Jurkat, Clone E6-1 (cell line): ENCODE measurements at regions not wholly inside any gene's neighbourhood (a gene's known extent, or its start where the extent isn't known, plus 50 kb on each side); places are given as distances from the start of the nearest gene placed in this dataset.

ENCODE experiments used
- DNase-seq: peaks from one replicate; pipeline ENCODE4 v3.0.0-alpha.2; 2011; ENCODE audit warnings: low read depth, low spot score
- H3K4me3 ChIP-seq: 2 replicates; pipeline ENCODE4 v1.5.1; 2011; ENCODE audit warnings: mild to moderate bottlenecking, low read length, control low read depth, moderate library complexity

- DNase-seq: no peak
- no peak overlapping the region for H3K4me3 ChIP-seq
Observed at GRCh38 chr5:156258934-156259333, 68.0 kb upstream of the SGCD start.

GRCh38 chr5:156259618-156260017 is 67.3 kb upstream of the SGCD start:
- DNase-seq: no peak
- H3K4me3 ChIP-seq: no peak overlapping the region

DNA sequence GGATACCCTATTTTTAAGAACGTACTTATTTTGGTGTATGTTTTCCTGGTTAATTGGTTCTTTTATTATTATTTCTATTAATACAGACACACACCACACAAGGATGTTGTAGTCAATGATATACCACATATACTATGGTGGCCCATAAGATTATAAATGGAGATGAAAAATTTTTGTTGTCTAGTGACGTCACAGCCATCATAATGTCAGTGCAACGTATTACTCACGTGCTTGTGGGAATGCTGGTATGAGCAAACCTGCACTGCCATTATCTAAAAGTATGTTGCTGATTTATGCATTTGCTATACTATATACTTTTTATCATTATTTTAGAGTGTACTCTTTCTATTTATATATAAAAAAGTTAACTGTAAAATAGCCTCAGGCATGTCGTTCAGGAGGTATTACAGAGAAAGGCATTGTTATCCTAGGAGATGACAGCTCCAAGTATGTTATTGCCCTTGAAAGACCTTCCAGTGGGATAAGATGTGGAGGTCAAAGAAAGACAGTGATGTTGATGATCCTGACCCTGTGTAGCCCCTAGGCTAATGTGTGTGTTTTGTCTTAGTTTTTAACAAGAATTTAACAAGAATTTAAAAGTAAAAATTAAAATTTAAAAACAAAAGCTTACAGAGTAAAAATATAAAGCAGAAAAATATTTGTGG is 65.6 kb upstream of the SGCD start:
- H3K4me3 ChIP-seq: no peak overlapping the region
- DNase-seq: no peak

DNA sequence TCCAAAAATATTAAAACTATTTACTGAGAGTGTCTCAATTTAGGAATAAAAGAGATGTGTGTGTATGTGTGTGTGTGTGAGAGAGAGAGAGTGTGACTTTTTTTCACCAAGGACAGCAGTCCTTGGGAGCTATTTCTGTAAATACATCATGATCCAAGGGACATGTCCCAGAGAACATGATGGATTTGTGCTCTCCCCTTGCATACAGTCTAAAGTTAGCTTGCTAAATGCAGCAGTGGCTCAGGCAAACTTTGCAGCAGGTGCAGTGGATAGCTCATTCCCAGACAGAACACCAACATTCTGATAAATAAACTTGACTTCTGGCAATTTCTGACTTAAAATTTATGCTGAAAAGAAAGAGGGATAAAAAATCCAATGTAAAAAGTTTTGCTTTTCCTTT is 55.4 kb upstream of the SGCD start:
- no peak for DNase-seq
- H3K4me3 ChIP-seq: no peak overlapping the region

DNA sequence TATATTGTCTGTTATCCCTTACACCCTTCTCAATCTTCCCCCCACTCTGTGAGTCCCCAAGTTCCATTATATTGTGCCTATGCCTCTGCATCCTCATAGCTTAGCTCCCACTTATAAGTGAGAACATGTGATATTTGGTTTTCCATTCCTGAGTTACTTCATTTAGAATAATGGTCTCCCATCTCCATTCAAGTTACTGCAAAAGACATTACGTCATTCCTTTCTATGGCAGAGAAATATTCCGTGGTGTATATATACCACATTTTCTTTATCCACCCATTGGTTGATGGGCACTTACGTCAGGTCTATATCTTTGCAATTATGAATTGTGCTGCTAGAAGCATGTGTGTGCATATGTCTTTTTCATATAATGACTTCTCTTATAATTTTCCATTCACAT is 54.8 kb upstream of the SGCD start:
- no peak for DNase-seq
- no peak overlapping the region for H3K4me3 ChIP-seq

DNA sequence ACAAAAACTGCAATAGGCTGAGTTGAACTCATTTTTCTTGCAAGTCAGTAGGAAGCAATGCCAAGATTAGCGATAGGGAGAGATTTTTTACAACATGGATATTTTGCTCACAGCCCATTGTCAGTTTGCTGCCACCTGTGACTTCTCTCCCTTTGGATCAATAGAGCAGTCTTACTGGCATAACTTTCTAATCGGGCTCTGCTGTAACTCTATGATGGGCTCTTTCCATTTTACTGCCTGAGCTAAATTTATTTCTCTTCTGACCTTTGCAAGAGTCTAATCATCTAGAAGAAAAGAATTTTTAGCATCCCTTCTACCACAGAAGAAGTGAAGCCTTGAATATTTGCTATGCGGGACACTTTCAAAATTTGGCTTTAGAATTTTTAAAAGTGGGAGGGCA is 53.6 kb upstream of the SGCD start:
- DNase-seq: no peak

DNA sequence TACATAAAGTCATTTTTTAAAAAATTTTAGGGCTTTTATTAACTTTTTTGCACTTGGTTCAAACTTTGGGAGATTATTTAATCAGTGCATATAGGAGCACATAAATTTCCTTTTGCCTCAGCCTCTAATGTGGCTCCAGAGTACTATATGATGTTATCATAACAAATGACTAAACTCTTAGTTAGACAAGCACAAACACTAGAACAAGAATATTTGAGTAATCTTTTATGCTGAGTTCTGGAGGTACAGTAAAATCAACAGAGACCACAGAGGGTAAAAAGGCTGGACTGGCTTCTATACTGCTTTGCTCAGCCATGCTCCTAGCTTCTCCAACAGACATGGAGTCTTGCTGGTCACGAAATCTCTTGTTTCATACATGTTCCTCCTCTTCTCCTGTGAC is 52.5 kb upstream of the SGCD start:
- no peak overlapping the region for H3K4me3 ChIP-seq
- no peak for DNase-seq

More for the DNA sequence above, 53.6 kb upstream of the SGCD start:
- H3K4me3 ChIP-seq: no peak overlapping the region
